PFSK-1 (cell line): ENCODE measurements at regions not wholly inside any gene's neighbourhood (a gene's known extent, or its start where the extent isn't known, plus 50 kb on each side); places are given as distances from the start of the nearest gene placed in this dataset.

Experiments
- FOXP2 ChIP-seq: optimal IDR thresholded peaks from 2 replicates; pipeline ENCODE3; 2011; ENCODE audit warnings: borderline replicate concordance, control low read depth, inconsistent platforms; ENCODE audit not compliant: insufficient read depth; ENCODE audit errors: extremely low read length, extremely low read depth
- POLR2AphosphoS5 ChIP-seq: IDR thresholded peaks from 2 replicates; pipeline ENCODE4 v1.6.1; 2012; ENCODE audit warnings: low read depth, mild to moderate bottlenecking, control low read depth, low read length, moderate library complexity
- SIN3A ChIP-seq: IDR thresholded peaks from 2 replicates; pipeline ENCODE4 v1.6.1; 2012; ENCODE audit warnings: mild to moderate bottlenecking, low read length, moderate library complexity, borderline replicate concordance; ENCODE audit not compliant: insufficient read depth
- TAF1 ChIP-seq: IDR thresholded peaks from 2 replicates; pipeline ENCODE4 v1.6.1; 2012; ENCODE audit warnings: low read length, control low read depth, borderline replicate concordance; ENCODE audit not compliant: insufficient read depth
- TF ChIP-seq, protein P1 (sequence below), 2 experiments: IDR thresholded peaks; 2 replicates each; pipeline versions ENCODE4 v1.6.1 to v1.8.0; 2011 to 2012; ENCODE audit warnings: low read depth in 2 of 2, low read length in 2 of 2, control low read depth in 1 of 2, inconsistent platforms in 1 of 2, mild to moderate bottlenecking in 1 of 2, moderate library complexity in 1 of 2; ENCODE audit not compliant: insufficient read depth in 1 of 2

GRCh38 chr11:70559516-70559915 is 161.2 kb downstream of the CTTN start:
- TF ChIP-seq POLR2AphosphoS5 (no peak), TAF1 (no peak), FOXP2 (no peak), SIN3A (no peak)
- TF ChIP-seq, protein P1, sequence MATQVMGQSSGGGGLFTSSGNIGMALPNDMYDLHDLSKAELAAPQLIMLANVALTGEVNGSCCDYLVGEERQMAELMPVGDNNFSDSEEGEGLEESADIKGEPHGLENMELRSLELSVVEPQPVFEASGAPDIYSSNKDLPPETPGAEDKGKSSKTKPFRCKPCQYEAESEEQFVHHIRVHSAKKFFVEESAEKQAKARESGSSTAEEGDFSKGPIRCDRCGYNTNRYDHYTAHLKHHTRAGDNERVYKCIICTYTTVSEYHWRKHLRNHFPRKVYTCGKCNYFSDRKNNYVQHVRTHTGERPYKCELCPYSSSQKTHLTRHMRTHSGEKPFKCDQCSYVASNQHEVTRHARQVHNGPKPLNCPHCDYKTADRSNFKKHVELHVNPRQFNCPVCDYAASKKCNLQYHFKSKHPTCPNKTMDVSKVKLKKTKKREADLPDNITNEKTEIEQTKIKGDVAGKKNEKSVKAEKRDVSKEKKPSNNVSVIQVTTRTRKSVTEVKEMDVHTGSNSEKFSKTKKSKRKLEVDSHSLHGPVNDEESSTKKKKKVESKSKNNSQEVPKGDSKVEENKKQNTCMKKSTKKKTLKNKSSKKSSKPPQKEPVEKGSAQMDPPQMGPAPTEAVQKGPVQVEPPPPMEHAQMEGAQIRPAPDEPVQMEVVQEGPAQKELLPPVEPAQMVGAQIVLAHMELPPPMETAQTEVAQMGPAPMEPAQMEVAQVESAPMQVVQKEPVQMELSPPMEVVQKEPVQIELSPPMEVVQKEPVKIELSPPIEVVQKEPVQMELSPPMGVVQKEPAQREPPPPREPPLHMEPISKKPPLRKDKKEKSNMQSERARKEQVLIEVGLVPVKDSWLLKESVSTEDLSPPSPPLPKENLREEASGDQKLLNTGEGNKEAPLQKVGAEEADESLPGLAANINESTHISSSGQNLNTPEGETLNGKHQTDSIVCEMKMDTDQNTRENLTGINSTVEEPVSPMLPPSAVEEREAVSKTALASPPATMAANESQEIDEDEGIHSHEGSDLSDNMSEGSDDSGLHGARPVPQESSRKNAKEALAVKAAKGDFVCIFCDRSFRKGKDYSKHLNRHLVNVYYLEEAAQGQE (IDR thresholded peaks at IDR 0.05; ENCODE audit: insufficient read depth in 1 of 2, low read depth in 2 of 2, low read length in 2 of 2) = no peak

- TF ChIP-seq, protein P1 (IDR thresholded peaks at IDR 0.05; ENCODE audit: insufficient read depth in 1 of 2, low read depth in 2 of 2, low read length in 2 of 2) = no peak
These were observed 168.6 kb downstream of the CTTN start for GRCh38 chr11:70566768-70567530.

- TF ChIP-seq, protein P1 (IDR thresholded peaks at IDR 0.05; ENCODE audit: insufficient read depth in 1 of 2, low read depth in 2 of 2, low read length in 2 of 2) = no peak
- TF ChIP-seq SIN3A = no peak
- TF ChIP-seq FOXP2 = no peak
- no peak for TF ChIP-seq POLR2AphosphoS5
- TF ChIP-seq TAF1 = no peak
These were observed 169.3 kb downstream of the CTTN start for GRCh38 chr11:70567680-70568034.

- TF ChIP-seq SIN3A (no peak), FOXP2 (no peak), TAF1 (no peak), POLR2AphosphoS5 (no peak)
- TF ChIP-seq, protein P1 (IDR thresholded peaks at IDR 0.05; ENCODE audit: insufficient read depth in 1 of 2, low read depth in 2 of 2, low read length in 2 of 2) = peak in 1 of 2 experiments; percentile 40; a peak in 1 of 4 replicates
These were observed 169.9 kb downstream of the CTTN start for GRCh38 chr11:70568035-70568813.
